OCI-LY7 (cell line): ENCODE measurements at regions not wholly inside any gene's neighbourhood (a gene's known extent, or its start where the extent isn't known, plus 50 kb on each side); places are given as distances from the start of the nearest gene placed in this dataset.

Experiments
- BruUV-seq: library from RNA; stranded (reverse); fragments of 400-500 nt; replicated peaks from 2 replicates; lab custom pipeline; 2021; lab: Mats Ljungman, UMichigan
- CTCF ChIA-PET: fragments of 300-600 bp; sonication (Branson Sonifier 250); formaldehyde crosslinking; loops from one replicate; lab custom pipeline; 2022; ENCODE audit warnings: antibody characterized with exemption; ENCODE audit not compliant: unreplicated experiment; lab: Charles Lee
- POLR2A ChIA-PET: fragments of 300-600 bp; sonication (Branson Sonifier 250); formaldehyde crosslinking; loops from one replicate; lab custom pipeline; 2022; ENCODE audit warnings: antibody characterized with exemption; lab: Charles Lee
- DNase-seq: peaks from one replicate; pipeline ENCODE4 v3.0.0-alpha.2; 2015; ENCODE audit warnings: low spot score
- H2AFZ ChIP-seq: fragments of 200-600 bp; sonication (generic), shearing (Covaris generic); 2 replicates; pipeline ENCODE4 v1.6.1; 2014; ENCODE audit warnings: mild to moderate bottlenecking, antibody characterized with exemption, low read length, moderate library complexity
- H3K27ac ChIP-seq: fragments of 200-600 bp; sonication (generic); 2 replicates; pipeline ENCODE4 v1.5.1; 2014; ENCODE audit warnings: mixed run types, low read depth, mild to moderate bottlenecking, moderate library complexity, low read length, inconsistent platforms; ENCODE audit not compliant: poor library complexity, severe bottlenecking
- H3K36me3 ChIP-seq: fragments of 200-600 bp; sonication (generic); 2 replicates; pipeline ENCODE4 v1.6.1; 2014; ENCODE audit warnings: mild to moderate bottlenecking, antibody characterized with exemption, low read length, moderate library complexity, mixed read lengths; ENCODE audit not compliant: insufficient read depth
- H3K4me1 ChIP-seq: fragments of 200-600 bp; sonication (generic); 2 replicates; pipeline ENCODE4 v1.5.1; 2014; ENCODE audit warnings: mild to moderate bottlenecking, low read length; ENCODE audit not compliant: insufficient read depth, poor library complexity, severe bottlenecking
- H3K4me2 ChIP-seq: fragments of 200-600 bp; sonication (generic); 2 replicates; pipeline ENCODE4 v1.6.1; 2014; ENCODE audit warnings: mild to moderate bottlenecking, low read length
- H3K4me3 ChIP-seq: fragments of 200-600 bp; sonication (generic); 2 replicates; pipeline ENCODE4 v1.5.1; 2014; ENCODE audit warnings: mild to moderate bottlenecking, low read depth, low read length; ENCODE audit not compliant: poor library complexity, severe bottlenecking
- H3K79me2 ChIP-seq: fragments of 200-600 bp; sonication (generic); 2 replicates; pipeline ENCODE4 v1.6.1; 2016; ENCODE audit warnings: low read depth, mild to moderate bottlenecking, low read length, moderate library complexity, mixed read lengths; ENCODE audit not compliant: insufficient read depth
- H3K9me2 ChIP-seq: fragments of 200-600 bp; sonication (generic); 2 replicates; pipeline ENCODE4 v1.6.1; 2016; ENCODE audit warnings: mild to moderate bottlenecking, low read length, mixed read lengths; ENCODE audit not compliant: insufficient read depth
- H3K9me3 ChIP-seq: fragments of 200-600 bp; sonication (generic); 2 replicates; pipeline ENCODE4 v1.6.1; 2014; ENCODE audit warnings: mild to moderate bottlenecking, mixed run types, low read length, mixed read lengths
- H4K20me1 ChIP-seq: fragments of 200-600 bp; sonication (generic); 2 replicates; pipeline ENCODE4 v1.6.1; 2014; ENCODE audit warnings: mild to moderate bottlenecking, antibody characterized with exemption, low read length, moderate library complexity, mixed read lengths; ENCODE audit not compliant: insufficient read depth
- EZH2phosphoT487 ChIP-seq: fragments of 200-600 bp; sonication (generic); IDR thresholded peaks from 2 replicates; pipeline ENCODE4 v1.6.1; 2018; ENCODE audit warnings: low read depth, borderline replicate concordance, mild to moderate bottlenecking, mixed run types, antibody characterized with exemption, low read length, moderate library complexity, mixed read lengths
- intact Hi-C: fragments of 100-400 bp; cut with micrococcal nuclease; formaldehyde crosslinking; loops from one replicate; pipeline ENCODE4 v1.10.0; 2022; ENCODE audit not compliant: unreplicated experiment
- TF ChIP-seq, protein P1 (sequence below): fragments of 200-600 bp; sonication (generic); conservative IDR thresholded peaks from 2 replicates; pipeline ENCODE4 v1.5.1; 2014; ENCODE audit warnings: mild to moderate bottlenecking, antibody characterized with exemption, low read length, moderate library complexity, mixed read lengths

DNA sequence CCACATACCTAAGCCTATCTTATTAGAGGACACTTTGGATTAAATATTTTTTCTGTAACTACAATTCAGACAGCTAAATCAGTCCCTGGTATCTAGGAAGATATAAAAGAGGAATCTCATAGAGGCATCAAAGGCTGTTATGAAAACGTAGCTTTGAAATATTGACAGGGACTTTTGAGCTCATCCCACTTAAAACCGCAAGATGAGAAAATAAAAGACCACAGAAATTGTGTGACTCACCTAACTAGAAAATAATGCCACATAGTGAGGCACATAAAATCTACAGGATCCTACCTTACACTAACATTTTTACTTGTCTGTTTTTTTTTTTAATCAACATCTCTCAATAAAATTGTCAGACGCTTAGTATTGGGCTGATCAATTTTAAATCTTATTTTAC, 686.5 kb upstream of the COX7C start:
- intact Hi-C loops: no loop called here
- Histone ChIP-seq H3K9me3 (no peaks in the 10 kb centered on the region), H3K79me2 (no peaks in the 10 kb centered on the region), H4K20me1 (no peaks in the 10 kb centered on the region), H3K9me2 (0 out of 2 replicates have a peak, but pooled peaks cover 5% of the 10 kb centered on the region), H3K4me3 (no peak overlapping the region), H3K4me1 (no peaks in the 10 kb centered on the region), H3K4me2 (no peak overlapping the region), H2AFZ (no peak overlapping the region), H3K36me3 (no peaks in the 10 kb centered on the region), H3K27ac (no peak overlapping the region)
- BruUV-seq: no TSS peak
- ChIA-PET POLR2A (interaction anchor here (0.9 kb wide), 1 partner anchor 12 kb away, joined by 4 read pairs; no protein-coding TSS in a partner anchor), CTCF (no interaction called here)
- TF ChIP-seq EZH2phosphoT487: no peak
- TF ChIP-seq, protein P1, sequence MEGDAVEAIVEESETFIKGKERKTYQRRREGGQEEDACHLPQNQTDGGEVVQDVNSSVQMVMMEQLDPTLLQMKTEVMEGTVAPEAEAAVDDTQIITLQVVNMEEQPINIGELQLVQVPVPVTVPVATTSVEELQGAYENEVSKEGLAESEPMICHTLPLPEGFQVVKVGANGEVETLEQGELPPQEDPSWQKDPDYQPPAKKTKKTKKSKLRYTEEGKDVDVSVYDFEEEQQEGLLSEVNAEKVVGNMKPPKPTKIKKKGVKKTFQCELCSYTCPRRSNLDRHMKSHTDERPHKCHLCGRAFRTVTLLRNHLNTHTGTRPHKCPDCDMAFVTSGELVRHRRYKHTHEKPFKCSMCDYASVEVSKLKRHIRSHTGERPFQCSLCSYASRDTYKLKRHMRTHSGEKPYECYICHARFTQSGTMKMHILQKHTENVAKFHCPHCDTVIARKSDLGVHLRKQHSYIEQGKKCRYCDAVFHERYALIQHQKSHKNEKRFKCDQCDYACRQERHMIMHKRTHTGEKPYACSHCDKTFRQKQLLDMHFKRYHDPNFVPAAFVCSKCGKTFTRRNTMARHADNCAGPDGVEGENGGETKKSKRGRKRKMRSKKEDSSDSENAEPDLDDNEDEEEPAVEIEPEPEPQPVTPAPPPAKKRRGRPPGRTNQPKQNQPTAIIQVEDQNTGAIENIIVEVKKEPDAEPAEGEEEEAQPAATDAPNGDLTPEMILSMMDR: no peak
- no peak for DNase-seq

DNA sequence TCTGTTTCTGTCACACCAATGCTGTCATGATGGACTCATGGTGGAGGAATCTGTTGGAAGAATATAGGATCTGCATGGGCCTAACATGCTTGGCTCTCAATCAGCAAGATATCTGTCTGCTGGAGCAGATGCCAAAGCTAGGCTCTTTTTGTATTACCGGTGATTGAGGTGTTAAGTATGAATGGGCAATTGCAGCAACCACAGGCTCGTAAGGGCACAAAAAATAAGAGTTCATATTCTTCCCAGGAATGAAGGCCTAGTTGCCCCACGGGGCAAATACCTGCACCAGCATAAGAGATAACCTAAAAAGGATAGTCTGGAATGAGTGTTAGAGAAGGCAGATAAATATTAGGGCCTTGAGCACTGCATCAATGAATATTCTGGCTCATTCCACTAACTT, 679.5 kb upstream of the COX7C start:
- no peaks in the 10 kb centered on the region for H3K79me2 ChIP-seq
- BruUV-seq: no TSS peak
- H3K27ac ChIP-seq: no peak overlapping the region
- CTCF ChIA-PET: no interaction called here
- no peak overlapping the region for H3K4me2 ChIP-seq
- POLR2A ChIA-PET: no interaction called here
- no peak overlapping the region for H2AFZ ChIP-seq
- TF ChIP-seq EZH2phosphoT487: no peak
- TF ChIP-seq, protein P1: no peak
- H3K9me3 ChIP-seq: no peaks in the 10 kb centered on the region
- H3K4me1 ChIP-seq: no peaks in the 10 kb centered on the region
- no peaks in the 10 kb centered on the region for H4K20me1 ChIP-seq
- no peak overlapping the region for H3K4me3 ChIP-seq
- H3K36me3 ChIP-seq: no peaks in the 10 kb centered on the region
- intact Hi-C loops: no loop called here
- 0 out of 2 replicates have a peak, but pooled peaks cover 5% of the 10 kb centered on the region for H3K9me2 ChIP-seq
- no peak for DNase-seq

DNA sequence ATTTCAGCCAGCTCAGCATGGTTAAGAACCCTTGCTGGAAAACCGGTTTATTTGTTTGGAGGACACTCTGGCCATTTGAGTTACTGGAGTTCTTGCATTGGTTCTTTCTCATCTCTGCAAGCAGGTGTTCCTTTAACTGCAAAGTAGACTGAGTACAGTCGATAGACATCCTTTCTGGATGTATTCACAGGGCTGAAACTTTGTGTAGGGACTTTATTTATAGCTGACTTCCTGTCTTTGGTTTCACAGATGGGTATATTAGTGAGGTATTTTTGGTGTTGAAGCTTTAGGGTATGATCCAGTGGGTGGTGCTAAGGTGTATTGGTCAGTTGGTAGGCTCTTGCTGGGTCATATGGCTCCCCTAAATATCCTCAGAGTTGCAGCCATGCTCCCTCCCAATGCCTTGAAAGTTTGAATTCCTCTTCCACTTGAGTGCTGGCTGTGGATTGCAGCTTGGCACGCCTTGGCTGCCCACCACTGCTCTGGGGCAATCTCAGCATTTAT, 666.0 kb upstream of the COX7C start:
- Histone ChIP-seq H3K36me3 (no peaks in the 10 kb centered on the region), H3K9me3 (no peaks in the 10 kb centered on the region), H3K4me1 (no peaks in the 10 kb centered on the region), H3K4me3 (no peak overlapping the region), H4K20me1 (no peaks in the 10 kb centered on the region), H3K9me2 (no peaks in the 10 kb centered on the region), H3K4me2 (no peak overlapping the region), H2AFZ (no peak overlapping the region), H3K79me2 (no peaks in the 10 kb centered on the region), H3K27ac (no peak overlapping the region)
- no TSS peak for BruUV-seq
- intact Hi-C loops: no loop called here
- DNase-seq: no peak
- POLR2A ChIA-PET: no interaction called here
- CTCF ChIA-PET: interaction anchor here (0.6 kb wide), 1 partner anchor 945 kb away, joined by 3 read pairs; no protein-coding TSS in a partner anchor
- TF ChIP-seq, protein P1: no peak
- no peak for TF ChIP-seq EZH2phosphoT487
